ENCODE measurements at regions not wholly inside any gene's neighbourhood (a gene's known extent, or its start where the extent isn't known, plus 50 kb on each side); places are given as distances from the start of the nearest gene placed in this dataset.

- no peak overlapping the region for H3K27ac ChIP-seq
- TF ChIP-seq CTCF (conservative IDR thresholded peaks at IDR 0.05), result no peak
Observed at GRCh38 chr3:82942041-82942440, 1180.6 kb upstream of the GBE1 start.

GRCh38 chr3:82940124-82940523 lies 1178.7 kb upstream of the GBE1 start:
- no peak overlapping the region for H3K27ac ChIP-seq
- TF ChIP-seq CTCF (conservative IDR thresholded peaks at IDR 0.05), result no peak

GRCh38 chr3:82939491-82940097 lies 1178.1 kb upstream of the GBE1 start:
- no peak for TF ChIP-seq CTCF (conservative IDR thresholded peaks at IDR 0.05)
- H3K27ac ChIP-seq, result no peak overlapping the region

- no peak for TF ChIP-seq CTCF (conservative IDR thresholded peaks at IDR 0.05)
- no peak overlapping the region for H3K27ac ChIP-seq
Observed at GRCh38 chr3:82938821-82939328, 1177.4 kb upstream of the GBE1 start.

- TF ChIP-seq CTCF (conservative IDR thresholded peaks at IDR 0.05), result no peak
- no peak overlapping the region for H3K27ac ChIP-seq
Observed at GRCh38 chr3:82927309-82928253, 1166.1 kb upstream of the GBE1 start.

GRCh38 chr3:82891028-82891427 lies 1129.6 kb upstream of the GBE1 start:
- TF ChIP-seq CTCF (conservative IDR thresholded peaks at IDR 0.05), result no peak

GRCh38 chr3:82883072-82883471 lies 1121.6 kb upstream of the GBE1 start:
- H3K27ac ChIP-seq, result no peak overlapping the region
- no peak for TF ChIP-seq CTCF (conservative IDR thresholded peaks at IDR 0.05)

More at GRCh38 chr3:82891028-82891427, 1129.6 kb upstream of the GBE1 start:
- H3K27ac ChIP-seq, result no peak overlapping the region
